SK-MEL-5 (cell line): ENCODE measurements at regions not wholly inside any gene's neighbourhood (a gene's known extent, or its start where the extent isn't known, plus 50 kb on each side); places are given as distances from the start of the nearest gene placed in this dataset.
"Not testable (repeated sequence)": the region's sequence is repeated elsewhere in the genome, so short reads cannot be mapped to it uniquely, and the experiment has no call there.

Experiments used
- DNase-seq: peaks from one replicate; pipeline ENCODE4 v3.0.0-alpha.2; 2016; ENCODE audit warnings: low read depth, low spot score
- in situ Hi-C: cut with HindIII; loops from 2 replicates; pipeline ENCODE4 v1.10.0; 2016; ENCODE audit warnings: low sequenced_read_pairs, high pct_unique_total_duplicates, low pct_unique_long_range_greater_than_20kb

GRCh38 chr20:55437798-55438415, 567.4 kb downstream of the CBLN4 start:
- in situ Hi-C loops = no loop called here
- DNase-seq = no peak

- in situ Hi-C loops = no loop called here
- no peak for DNase-seq
These were observed 580.4 kb downstream of the CBLN4 start for GRCh38 chr20:55424968-55425367.

GRCh38 chr20:55424476-55424875, 580.8 kb downstream of the CBLN4 start:
- in situ Hi-C loops = no loop called here
- DNase-seq = no peak

GRCh38 chr20:55417836-55418235, 587.5 kb downstream of the CBLN4 start:
- no peak for DNase-seq
- in situ Hi-C loops = no loop called here

- peak; percentile 57 for DNase-seq
- in situ Hi-C loops = no loop called here
These were observed 589.7 kb downstream of the CBLN4 start for GRCh38 chr20:55415567-55416142.

GRCh38 chr20:55412508-55412907, 592.8 kb downstream of the CBLN4 start:
- in situ Hi-C loops, DNase-seq: not testable (repeated sequence)

- in situ Hi-C loops = no loop called here
- DNase-seq = no peak
These were observed 598.4 kb downstream of the CBLN4 start for GRCh38 chr20:55406891-55407290.

GRCh38 chr20:55394592-55394991, 610.7 kb downstream of the CBLN4 start:
- in situ Hi-C loops = no loop called here
- DNase-seq = no peak

GRCh38 chr20:55390791-55391190, 614.5 kb downstream of the CBLN4 start:
- no peak for DNase-seq
- in situ Hi-C loops = no loop called here

GRCh38 chr20:55386686-55387085, 618.6 kb downstream of the CBLN4 start:
- in situ Hi-C loops = no loop called here
- DNase-seq = no peak

- DNase-seq = no peak
- in situ Hi-C loops = no loop called here
These were observed 629.4 kb downstream of the CBLN4 start for GRCh38 chr20:55375920-55376319.

- no peak for DNase-seq
- in situ Hi-C loops = no loop called here
These were observed 639.6 kb downstream of the CBLN4 start for GRCh38 chr20:55365745-55366144.

GRCh38 chr20:55360895-55361294, 644.4 kb downstream of the CBLN4 start:
- DNase-seq = no peak
- in situ Hi-C loops = no loop called here

- in situ Hi-C loops = no loop called here
- DNase-seq = no peak
These were observed 650.6 kb downstream of the CBLN4 start for GRCh38 chr20:55354720-55355119.

- no peak for DNase-seq
- in situ Hi-C loops = no loop called here
These were observed 652.1 kb downstream of the CBLN4 start for GRCh38 chr20:55353206-55353605.

GRCh38 chr20:55348223-55348622, 657.1 kb downstream of the CBLN4 start:
- no peak for DNase-seq
- in situ Hi-C loops = no loop called here

GRCh38 chr20:55342822-55343221, 662.5 kb downstream of the CBLN4 start:
- in situ Hi-C loops = no loop called here
- DNase-seq = no peak

- no peak for DNase-seq
- in situ Hi-C loops = no loop called here
These were observed 671.5 kb downstream of the CBLN4 start for GRCh38 chr20:55333798-55334197.

- no peak for DNase-seq
- in situ Hi-C loops = no loop called here
These were observed 676.2 kb downstream of the CBLN4 start for GRCh38 chr20:55329108-55329507.

- DNase-seq = no peak
These were observed 682.6 kb downstream of the CBLN4 start for GRCh38 chr20:55322745-55323144.

More at GRCh38 chr20:55322745-55323144, 682.6 kb downstream of the CBLN4 start:
- in situ Hi-C loops = no loop called here
